ENCODE measurements at regions not wholly inside any gene's neighbourhood (a gene's known extent, or its start where the extent isn't known, plus 50 kb on each side); places are given as distances from the start of the nearest gene placed in this dataset.

DNA sequence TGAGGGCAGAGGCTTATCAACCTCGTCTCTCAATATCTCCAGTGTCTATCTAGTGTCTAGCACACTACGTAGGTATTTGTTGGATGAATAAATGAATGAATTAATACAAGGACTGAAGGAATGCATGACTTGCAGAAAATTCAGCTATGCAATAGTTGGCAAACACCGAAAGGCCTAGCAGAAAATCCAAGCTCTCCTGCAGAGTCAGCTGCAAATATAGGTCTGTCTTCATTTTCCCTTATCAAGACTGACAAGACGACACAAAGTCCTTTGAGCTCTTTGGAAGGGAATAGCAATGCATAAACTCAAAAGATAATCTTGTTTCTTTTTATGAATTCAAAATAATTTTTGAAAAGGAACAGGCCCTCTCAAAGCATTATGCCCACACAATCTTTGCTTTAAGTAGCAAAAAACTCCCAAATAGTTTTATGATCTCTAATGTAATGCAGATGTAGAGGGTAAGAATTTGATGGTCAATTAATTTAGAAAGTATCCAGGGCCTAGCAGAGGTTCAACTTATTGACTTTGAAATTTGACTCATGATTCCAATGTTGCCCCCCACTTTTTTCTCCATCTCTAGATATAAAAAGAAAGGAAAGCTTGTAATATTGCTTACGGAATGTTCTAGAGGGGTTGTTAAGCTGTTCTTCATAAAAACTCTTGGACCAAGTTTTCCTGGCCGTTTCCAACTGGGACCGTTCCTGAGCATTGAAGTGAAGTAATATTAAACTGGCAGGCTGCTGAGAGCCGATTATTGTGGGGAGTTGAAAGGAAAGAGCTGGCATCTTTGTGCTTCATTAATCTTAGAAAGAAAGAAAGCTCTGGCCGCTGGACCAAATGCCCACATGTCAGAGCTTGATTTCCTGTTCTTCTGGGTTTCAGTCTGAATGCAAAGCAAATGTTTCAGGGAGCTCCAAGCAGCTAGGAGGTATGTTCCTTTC is 227.3 kb downstream of the HS3ST3A1 start:
- TF ChIP-seq CTCF (IDR thresholded peaks at IDR 0.05) (no peak), ZFX (IDR thresholded peaks at IDR 0.05; ENCODE audit: borderline replicate concordance) (no peak)
